ENCODE measurements at regions not wholly inside any gene's neighbourhood (a gene's known extent, or its start where the extent isn't known, plus 50 kb on each side); places are given as distances from the start of the nearest gene placed in this dataset.

GRCh38 chr10:111556666-111557065 lies 479.8 kb downstream of the ADRA2A start:
- Histone ChIP-seq H3K27ac (no peak overlapping the region), H3K4me3 (no peak overlapping the region), H3K9me3 (ENCODE audit: low read depth, low read length) (no peaks in the 10 kb centered on the region), H3K36me3 (ENCODE audit: insufficient read depth, low read length) (no peaks in the 10 kb centered on the region), H3K9ac (ENCODE audit: insufficient read length) (no peak overlapping the region)
- DNase-seq (ENCODE audit: low read depth, low spot score) = no peak
- TF ChIP-seq POLR2AphosphoS5 (IDR thresholded peaks at IDR 0.05; ENCODE audit: borderline replicate concordance, low read depth, low read length) (no peak), EZH2 (IDR thresholded peaks at IDR 0.05) (no peak), FOXP2 (optimal IDR thresholded peaks at IDR 0.05; ENCODE audit: control extremely low read depth, extremely low read length, insufficient read depth) (no peak)

GRCh38 chr10:111558211-111558610 lies 481.4 kb downstream of the ADRA2A start:
- Histone ChIP-seq H3K27ac (no peak overlapping the region), H3K36me3 (ENCODE audit: insufficient read depth, low read length) (no peaks in the 10 kb centered on the region), H3K9ac (ENCODE audit: insufficient read length) (no peak overlapping the region), H3K4me3 (no peak overlapping the region), H3K9me3 (ENCODE audit: low read depth, low read length) (no peaks in the 10 kb centered on the region)
- DNase-seq (ENCODE audit: low read depth, low spot score) = no peak
- TF ChIP-seq POLR2AphosphoS5 (IDR thresholded peaks at IDR 0.05; ENCODE audit: borderline replicate concordance, low read depth, low read length) = no peak
- no peak for TF ChIP-seq FOXP2 (optimal IDR thresholded peaks at IDR 0.05; ENCODE audit: control extremely low read depth, extremely low read length, insufficient read depth)
- TF ChIP-seq EZH2 (IDR thresholded peaks at IDR 0.05) = no peak

- H3K9ac ChIP-seq (ENCODE audit: insufficient read length) = no peak overlapping the region
- H3K36me3 ChIP-seq (ENCODE audit: insufficient read depth, low read length) = no peaks in the 10 kb centered on the region
- H3K27ac ChIP-seq = no peak overlapping the region
- no peak overlapping the region for H3K4me3 ChIP-seq
- no peak for DNase-seq (ENCODE audit: low read depth, low spot score)
- TF ChIP-seq EZH2 (IDR thresholded peaks at IDR 0.05) (no peak), POLR2AphosphoS5 (IDR thresholded peaks at IDR 0.05; ENCODE audit: borderline replicate concordance, low read depth, low read length) (no peak), FOXP2 (optimal IDR thresholded peaks at IDR 0.05; ENCODE audit: control extremely low read depth, extremely low read length, insufficient read depth) (no peak)
- no peaks in the 10 kb centered on the region for H3K9me3 ChIP-seq (ENCODE audit: low read depth, low read length)
Measured at GRCh38 chr10:111560027-111560426, 483.2 kb downstream of the ADRA2A start.

- H3K9me3 ChIP-seq (ENCODE audit: low read depth, low read length) = no peaks in the 10 kb centered on the region
- H3K9ac ChIP-seq (ENCODE audit: insufficient read length) = no peak overlapping the region
- no peak overlapping the region for H3K4me3 ChIP-seq
- TF ChIP-seq FOXP2 (optimal IDR thresholded peaks at IDR 0.05; ENCODE audit: control extremely low read depth, extremely low read length, insufficient read depth) = no peak
- no peak for TF ChIP-seq EZH2 (IDR thresholded peaks at IDR 0.05)
- no peak for TF ChIP-seq POLR2AphosphoS5 (IDR thresholded peaks at IDR 0.05; ENCODE audit: borderline replicate concordance, low read depth, low read length)
- DNase-seq (ENCODE audit: low read depth, low spot score) = no peak
- H3K27ac ChIP-seq = no peak overlapping the region
- H3K36me3 ChIP-seq (ENCODE audit: insufficient read depth, low read length) = no peaks in the 10 kb centered on the region
Measured at GRCh38 chr10:111561124-111561523, 484.3 kb downstream of the ADRA2A start.

- TF ChIP-seq POLR2AphosphoS5 (IDR thresholded peaks at IDR 0.05; ENCODE audit: borderline replicate concordance, low read depth, low read length) (no peak), FOXP2 (optimal IDR thresholded peaks at IDR 0.05; ENCODE audit: control extremely low read depth, extremely low read length, insufficient read depth) (no peak), EZH2 (IDR thresholded peaks at IDR 0.05) (no peak)
- Histone ChIP-seq H3K27ac (peak overlapping the region; percentile 46; the same call in 1 of the 2 replicates), H3K36me3 (ENCODE audit: insufficient read depth, low read length) (no peaks in the 10 kb centered on the region), H3K9ac (ENCODE audit: insufficient read length) (no peak overlapping the region), H3K9me3 (ENCODE audit: low read depth, low read length) (no peaks in the 10 kb centered on the region), H3K4me3 (no peak overlapping the region)
- DNase-seq (ENCODE audit: low read depth, low spot score) = no peak
Measured at GRCh38 chr10:111565542-111565941, 488.7 kb downstream of the ADRA2A start.

GRCh38 chr10:111578076-111578475 lies 501.2 kb downstream of the ADRA2A start:
- Histone ChIP-seq H3K4me3 (no peak overlapping the region), H3K9me3 (ENCODE audit: low read depth, low read length) (no peaks in the 10 kb centered on the region), H3K27ac (no peak overlapping the region), H3K9ac (ENCODE audit: insufficient read length) (no peak overlapping the region), H3K36me3 (ENCODE audit: insufficient read depth, low read length) (no peaks in the 10 kb centered on the region)
- DNase-seq (ENCODE audit: low read depth, low spot score) = no peak
- TF ChIP-seq POLR2AphosphoS5 (IDR thresholded peaks at IDR 0.05; ENCODE audit: borderline replicate concordance, low read depth, low read length) = no peak
- no peak for TF ChIP-seq EZH2 (IDR thresholded peaks at IDR 0.05)
- no peak for TF ChIP-seq FOXP2 (optimal IDR thresholded peaks at IDR 0.05; ENCODE audit: control extremely low read depth, extremely low read length, insufficient read depth)

- Histone ChIP-seq H3K4me3 (no peak overlapping the region), H3K27ac (no peak overlapping the region), H3K9me3 (ENCODE audit: low read depth, low read length) (no peaks in the 10 kb centered on the region), H3K9ac (ENCODE audit: insufficient read length) (no peak overlapping the region), H3K36me3 (ENCODE audit: insufficient read depth, low read length) (no peaks in the 10 kb centered on the region)
- DNase-seq (ENCODE audit: low read depth, low spot score) = no peak
- no peak for TF ChIP-seq POLR2AphosphoS5 (IDR thresholded peaks at IDR 0.05; ENCODE audit: borderline replicate concordance, low read depth, low read length)
- no peak for TF ChIP-seq FOXP2 (optimal IDR thresholded peaks at IDR 0.05; ENCODE audit: control extremely low read depth, extremely low read length, insufficient read depth)
- TF ChIP-seq EZH2 (IDR thresholded peaks at IDR 0.05) = no peak
Measured at GRCh38 chr10:111579473-111579872, 502.6 kb downstream of the ADRA2A start.

GRCh38 chr10:111590703-111591102 lies 513.9 kb downstream of the ADRA2A start:
- no peak overlapping the region for H3K4me3 ChIP-seq
- no peak overlapping the region for H3K9ac ChIP-seq (ENCODE audit: insufficient read length)
- H3K27ac ChIP-seq = no peak overlapping the region
- no peaks in the 10 kb centered on the region for H3K36me3 ChIP-seq (ENCODE audit: insufficient read depth, low read length)
- no peak for DNase-seq (ENCODE audit: low read depth, low spot score)
- no peaks in the 10 kb centered on the region for H3K9me3 ChIP-seq (ENCODE audit: low read depth, low read length)
- TF ChIP-seq FOXP2 (optimal IDR thresholded peaks at IDR 0.05; ENCODE audit: control extremely low read depth, extremely low read length, insufficient read depth) = no peak

GRCh38 chr10:111593578-111593977 lies 516.7 kb downstream of the ADRA2A start:
- Histone ChIP-seq H3K4me3 (no peak overlapping the region), H3K9ac (ENCODE audit: insufficient read length) (no peak overlapping the region), H3K27ac (no peak overlapping the region), H3K36me3 (ENCODE audit: insufficient read depth, low read length) (no peaks in the 10 kb centered on the region), H3K9me3 (ENCODE audit: low read depth, low read length) (no peaks in the 10 kb centered on the region)
- TF ChIP-seq EZH2 (IDR thresholded peaks at IDR 0.05) (no peak), FOXP2 (optimal IDR thresholded peaks at IDR 0.05; ENCODE audit: control extremely low read depth, extremely low read length, insufficient read depth) (no peak), POLR2AphosphoS5 (IDR thresholded peaks at IDR 0.05; ENCODE audit: borderline replicate concordance, low read depth, low read length) (no peak)
- DNase-seq (ENCODE audit: low read depth, low spot score) = no peak
